IMR-90 (cell line): ENCODE measurements at regions not wholly inside any gene's neighbourhood (a gene's known extent, or its start where the extent isn't known, plus 50 kb on each side); places are given as distances from the start of the nearest gene placed in this dataset.

Experiments used
- ATAC-seq: fragments of 200-7000 bp; cut with Tn5 transposase; 2 replicates; pipeline ENCODE4 v1.9.1; 2020; ENCODE audit warnings: low read depth, mild to moderate bottlenecking, moderate library complexity
- BruUV-seq: library from RNA; stranded (reverse); fragments of 400-500 nt; replicated peaks from 2 replicates; lab custom pipeline; 2021; lab: Mats Ljungman, UMichigan
- CTCF ChIA-PET: fragments of 300-600 bp; formaldehyde crosslinking; extraction: SDS; loops from one replicate; lab custom pipeline; 2021; ENCODE audit warnings: antibody characterized with exemption; lab: Yijun Ruan, JAX
- POLR2A ChIA-PET: fragments of 300-600 bp; sonication (Branson Sonifier 250); formaldehyde crosslinking; loops from one replicate; lab custom pipeline; 2022; ENCODE audit warnings: antibody characterized with exemption; ENCODE audit not compliant: unreplicated experiment; lab: Charles Lee
- DNase-seq: peaks from one replicate; pipeline ENCODE4 v3.0.0; 2013
- H2AFZ ChIP-seq: replicated peaks from 2 replicates; pipeline ENCODE3; 2013; ENCODE audit warnings: low read length, mild to moderate bottlenecking; ENCODE audit not compliant: poor library complexity
- H2AK5ac ChIP-seq: 2 replicates; pipeline ENCODE4 v1.6.1; 2013; ENCODE audit warnings: low read depth, low read length, inconsistent platforms
- H2AK9ac ChIP-seq: replicated peaks from 2 replicates; pipeline ENCODE3; 2013; ENCODE audit warnings: mild to moderate bottlenecking, low read depth, low read length, moderate library complexity; ENCODE audit not compliant: poor library complexity
- H2BK120ac ChIP-seq: 2 replicates; pipeline ENCODE4 v1.6.1; 2013; ENCODE audit warnings: low read depth, low read length, inconsistent platforms
- H2BK15ac ChIP-seq: 3 replicates; pipeline ENCODE4 v1.6.1; 2013; ENCODE audit warnings: low read depth, low read length, inconsistent platforms
- H2BK20ac ChIP-seq: 2 replicates; pipeline ENCODE4 v1.6.1; 2013; ENCODE audit warnings: low read depth, mild to moderate bottlenecking, inconsistent platforms, low read length, moderate library complexity
- H2BK5ac ChIP-seq: 2 replicates; pipeline ENCODE4 v1.6.1; 2013; ENCODE audit warnings: mild to moderate bottlenecking, low read depth, low read length, inconsistent platforms; ENCODE audit not compliant: poor library complexity, severe bottlenecking
- H3K14ac ChIP-seq: replicated peaks from 2 replicates; pipeline ENCODE4 v1.6.1; 2013; ENCODE audit warnings: low read depth, low read length, inconsistent platforms
- H3K18ac ChIP-seq: 2 replicates; pipeline ENCODE4 v1.6.1; 2013; ENCODE audit warnings: low read depth, low read length, control low read depth
- H3K23ac ChIP-seq: 2 replicates; pipeline ENCODE4 v1.6.1; 2013; ENCODE audit warnings: low read depth, low read length, inconsistent platforms
- H3K27ac ChIP-seq: 2 replicates; pipeline ENCODE4 v1.5.1; 2013; ENCODE audit warnings: mild to moderate bottlenecking, control low read depth, low read length; ENCODE audit not compliant: insufficient read depth
- H3K27me3 ChIP-seq: 2 replicates; pipeline ENCODE4 v1.6.1; 2013; ENCODE audit warnings: low read length; ENCODE audit not compliant: control insufficient read depth, insufficient read depth
- H3K36me3 ChIP-seq: 2 replicates; pipeline ENCODE4 v1.6.1; 2013; ENCODE audit warnings: low read length, mixed read lengths; ENCODE audit not compliant: control insufficient read depth, insufficient read depth
- H3K4ac ChIP-seq: 2 replicates; pipeline ENCODE4 v1.6.1; 2013; ENCODE audit warnings: low read depth, low read length, inconsistent platforms
- H3K4me1 ChIP-seq: 2 replicates; pipeline ENCODE4 v1.6.1; 2013; ENCODE audit warnings: low read length, mixed read lengths; ENCODE audit not compliant: control insufficient read depth, insufficient read depth
- H3K4me2 ChIP-seq: 2 replicates; pipeline ENCODE4 v1.6.1; 2013; ENCODE audit warnings: low read depth, mild to moderate bottlenecking, control low read depth, low read length, moderate library complexity
- H3K4me3 ChIP-seq: 2 replicates; pipeline ENCODE4 v1.5.1; 2013; ENCODE audit warnings: low read depth, mild to moderate bottlenecking, control low read depth, low read length, moderate library complexity; ENCODE audit not compliant: insufficient read depth
- H3K56ac ChIP-seq: 2 replicates; pipeline ENCODE4 v1.6.1; 2013; ENCODE audit warnings: low read length, inconsistent platforms; ENCODE audit not compliant: insufficient read depth; ENCODE audit errors: extremely low read depth
- H3K79me1 ChIP-seq, 2 experiments: 2 replicates each; pipeline ENCODE4 v1.6.1; 2013; ENCODE audit warnings: low read length in 2 of 2, inconsistent platforms in 1 of 2, low read depth in 1 of 2
- H3K9ac ChIP-seq: 2 replicates; pipeline ENCODE4 v1.6.1; 2013; ENCODE audit warnings: low read depth, low read length, control low read depth
- H3K9me1 ChIP-seq: 2 replicates; pipeline ENCODE4 v1.6.1; 2013; ENCODE audit warnings: low read length, inconsistent platforms; ENCODE audit not compliant: insufficient read depth
- H3K9me3 ChIP-seq: 2 replicates; pipeline ENCODE4 v1.6.1; 2013; ENCODE audit warnings: low read length; ENCODE audit not compliant: control insufficient read depth, insufficient read depth
- H4K20me1 ChIP-seq: 2 replicates; pipeline ENCODE4 v1.6.1; 2013; ENCODE audit warnings: low read length, inconsistent platforms; ENCODE audit not compliant: insufficient read depth
- H4K5ac ChIP-seq: 2 replicates; pipeline ENCODE4 v1.6.1; 2013; ENCODE audit warnings: mild to moderate bottlenecking, low read depth, low read length, control low read depth
- H4K8ac ChIP-seq, 2 experiments: 2 replicates each; pipeline ENCODE4 v1.6.1; 2013; ENCODE audit warnings: low read depth in 2 of 2, low read length in 2 of 2, control low read depth in 1 of 2, inconsistent platforms in 1 of 2
- H4K91ac ChIP-seq: 2 replicates; pipeline ENCODE4 v1.6.1; 2013; ENCODE audit warnings: low read depth, low read length, inconsistent platforms; ENCODE audit not compliant: insufficient read depth
- BHLHE40 ChIP-seq: fragments of 150-350 bp; IDR thresholded peaks from 2 replicates; pipeline ENCODE4 v1.6.1; 2016; ENCODE audit warnings: mild to moderate bottlenecking, low read depth, low read length
- CEBPB ChIP-seq: IDR thresholded peaks from 2 replicates; pipeline ENCODE4 v1.6.1; 2012; ENCODE audit warnings: low read depth, low read length, improper control_type of control experiment
- CHD1 ChIP-seq: IDR thresholded peaks from 2 replicates; pipeline ENCODE4 v1.6.1; 2012; ENCODE audit warnings: low read depth, low read length, improper control_type of control experiment
- ELK1 ChIP-seq: fragments of 150-350 bp; IDR thresholded peaks from 2 replicates; pipeline ENCODE4 v1.6.1; 2016; ENCODE audit warnings: low read depth, mild to moderate bottlenecking, low read length, moderate library complexity, borderline replicate concordance
- FOS ChIP-seq: fragments of 150-350 bp; IDR thresholded peaks from 2 replicates; pipeline ENCODE4 v1.6.1; 2016; ENCODE audit warnings: low read depth, low read length
- MAZ ChIP-seq: IDR thresholded peaks from 2 replicates; pipeline ENCODE4 v1.6.1; 2012; ENCODE audit warnings: low read depth, mild to moderate bottlenecking, low read length, improper control_type of control experiment, moderate library complexity, borderline replicate concordance
- MXI1 ChIP-seq: IDR thresholded peaks from 2 replicates; pipeline ENCODE4 v1.6.1; 2012; ENCODE audit warnings: low read depth, mild to moderate bottlenecking, low read length, moderate library complexity, borderline replicate concordance
- NFE2L2 ChIP-seq: fragments of 150-350 bp; IDR thresholded peaks from 2 replicates; pipeline ENCODE4 v1.6.1; 2016; ENCODE audit warnings: low read depth, mild to moderate bottlenecking, low read length
- POLR2A ChIP-seq: IDR thresholded peaks from 2 replicates; pipeline ENCODE4 v1.6.1; 2012; ENCODE audit warnings: mild to moderate bottlenecking, low read depth, low read length
- RAD21 ChIP-seq: IDR thresholded peaks from 2 replicates; pipeline ENCODE4 v1.6.1; 2012; ENCODE audit warnings: low read length, improper control_type of control experiment
- RCOR1 ChIP-seq: IDR thresholded peaks from 2 replicates; pipeline ENCODE4 v1.6.1; 2012; ENCODE audit warnings: mild to moderate bottlenecking, low read length, improper control_type of control experiment; ENCODE audit not compliant: insufficient replicate concordance
- RFX5 ChIP-seq: IDR thresholded peaks from 2 replicates; pipeline ENCODE4 v1.8.0; 2012; ENCODE audit warnings: low read depth, mild to moderate bottlenecking, low read length, moderate library complexity
- SMC3 ChIP-seq: fragments of 150-350 bp; IDR thresholded peaks from 2 replicates; pipeline ENCODE4 v1.6.1; 2016; ENCODE audit warnings: low read depth, mild to moderate bottlenecking, antibody characterized with exemption, low read length, moderate library complexity
- USF2 ChIP-seq: fragments of 150-350 bp; IDR thresholded peaks from 2 replicates; pipeline ENCODE4 v1.6.1; 2017; ENCODE audit warnings: mild to moderate bottlenecking, antibody characterized with exemption, low read length, low read depth
- WGBS, 2 experiments: methylation state at CpG; one replicate each; pipeline versions ENCODE4 v1.1.5 to v1.1.7; 2013; ENCODE audit warnings: missing lambda C conversion rate in 2 of 2; ENCODE audit not compliant: insufficient read length in 1 of 2; ENCODE audit errors: extremely low coverage in 2 of 2; 5-methylcytosine and 5-hydroxymethylcytosine counted together
- dilution Hi-C: fragments of 300-500 bp; cut with HindIII; formaldehyde crosslinking; loops from one replicate; pipeline ENCODE4 v1.14.3; 2018; ENCODE audit warnings: low sequenced_read_pairs; ENCODE audit not compliant: unreplicated experiment
- in situ Hi-C: fragments of 300-500 bp; cut with MboI; formaldehyde crosslinking; loops from 3 replicates; pipeline ENCODE4 v1.14.3; 2019; ENCODE audit warnings: low sequenced_read_pairs, inconsistent platforms, mixed read lengths
- intact Hi-C: fragments of 100-400 bp; cut with micrococcal nuclease; formaldehyde crosslinking; loops from 2 replicates; pipeline ENCODE4 v1.10.0; 2022
- TF ChIP-seq, protein P1 (sequence below): conservative IDR thresholded peaks from 2 replicates; pipeline ENCODE4 v1.5.1; 2012; ENCODE audit warnings: mild to moderate bottlenecking, low read depth, low read length, improper control_type of control experiment

DNA sequence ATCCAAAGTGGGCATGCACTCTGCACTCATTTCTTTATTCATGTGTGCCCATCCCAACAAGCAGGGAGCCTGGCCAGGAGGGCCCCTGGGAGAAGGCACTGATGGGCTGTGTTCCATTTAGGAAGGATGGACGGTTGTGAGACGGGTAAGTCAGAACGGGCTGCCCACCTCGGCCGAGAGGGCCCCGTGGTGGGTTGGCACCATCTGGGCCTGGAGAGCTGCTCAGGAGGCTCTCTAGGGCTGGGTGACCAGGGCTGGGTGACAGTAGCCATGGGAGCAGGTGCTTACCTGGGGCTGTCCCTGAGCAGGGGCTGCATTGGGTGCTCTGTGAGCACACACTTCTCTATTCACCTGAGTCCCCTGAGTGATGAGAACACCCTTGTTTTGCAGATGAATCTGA lies 129.3 kb upstream of the B3GAT1 start:
- Histone ChIP-seq H2BK5ac (no peak overlapping the region), H2AK9ac (no peak overlapping the region), H3K79me1 (no peaks in the 10 kb centered on the region), H2AK5ac (no peak overlapping the region), H4K8ac (no peak overlapping the region), H3K4me1 (no peaks in the 10 kb centered on the region), H4K20me1 (no peaks in the 10 kb centered on the region), H4K5ac (no peak overlapping the region), H3K18ac (no peak overlapping the region), H3K4me2 (no peak overlapping the region), H2BK20ac (no peak overlapping the region), H3K9me3 (peaks cover 50% of the 10 kb centered on the region), H3K9ac (no peak overlapping the region), H4K91ac (no peak overlapping the region), H3K4ac (no peak overlapping the region), H3K56ac (no peak overlapping the region), H3K23ac (no peak overlapping the region), H3K36me3 (no peaks in the 10 kb centered on the region), H3K27ac (no peak overlapping the region), H2AFZ (no peak overlapping the region), H3K27me3 (no peaks in the 10 kb centered on the region), H2BK15ac (no peak overlapping the region), H2BK120ac (no peak overlapping the region), H3K4me3 (no peak overlapping the region), H3K9me1 (no peaks in the 10 kb centered on the region), H3K14ac (no peak overlapping the region)
- dilution Hi-C loops (no loop called here), in situ Hi-C loops (no loop called here), intact Hi-C loops (no loop called here)
- ChIA-PET POLR2A (no interaction called here), CTCF (no interaction called here)
- no peak for TF ChIP-seq ELK1
- TF ChIP-seq NFE2L2, result no peak
- TF ChIP-seq USF2, result no peak
- TF ChIP-seq, protein P1, sequence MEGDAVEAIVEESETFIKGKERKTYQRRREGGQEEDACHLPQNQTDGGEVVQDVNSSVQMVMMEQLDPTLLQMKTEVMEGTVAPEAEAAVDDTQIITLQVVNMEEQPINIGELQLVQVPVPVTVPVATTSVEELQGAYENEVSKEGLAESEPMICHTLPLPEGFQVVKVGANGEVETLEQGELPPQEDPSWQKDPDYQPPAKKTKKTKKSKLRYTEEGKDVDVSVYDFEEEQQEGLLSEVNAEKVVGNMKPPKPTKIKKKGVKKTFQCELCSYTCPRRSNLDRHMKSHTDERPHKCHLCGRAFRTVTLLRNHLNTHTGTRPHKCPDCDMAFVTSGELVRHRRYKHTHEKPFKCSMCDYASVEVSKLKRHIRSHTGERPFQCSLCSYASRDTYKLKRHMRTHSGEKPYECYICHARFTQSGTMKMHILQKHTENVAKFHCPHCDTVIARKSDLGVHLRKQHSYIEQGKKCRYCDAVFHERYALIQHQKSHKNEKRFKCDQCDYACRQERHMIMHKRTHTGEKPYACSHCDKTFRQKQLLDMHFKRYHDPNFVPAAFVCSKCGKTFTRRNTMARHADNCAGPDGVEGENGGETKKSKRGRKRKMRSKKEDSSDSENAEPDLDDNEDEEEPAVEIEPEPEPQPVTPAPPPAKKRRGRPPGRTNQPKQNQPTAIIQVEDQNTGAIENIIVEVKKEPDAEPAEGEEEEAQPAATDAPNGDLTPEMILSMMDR, result no peak
- no peak for TF ChIP-seq MAZ
- no peak for TF ChIP-seq CEBPB
- no peak for TF ChIP-seq SMC3
- TF ChIP-seq RFX5, result no peak
- TF ChIP-seq BHLHE40, result no peak
- TF ChIP-seq MXI1, result no peak
- TF ChIP-seq RAD21, result no peak
- no peak for TF ChIP-seq POLR2A
- TF ChIP-seq FOS, result no peak
- TF ChIP-seq RCOR1, result no peak
- no peak for TF ChIP-seq CHD1
- no TSS peak for BruUV-seq
- DNase-seq (no peak), ATAC-seq (no peak)
- no CpG with 5 or more reads among the region's 6 CpGs for WGBS, 2 experiments
